ENCODE measurements at regions not wholly inside any gene's neighbourhood (a gene's known extent, or its start where the extent isn't known, plus 50 kb on each side); places are given as distances from the start of the nearest gene placed in this dataset.

DNA sequence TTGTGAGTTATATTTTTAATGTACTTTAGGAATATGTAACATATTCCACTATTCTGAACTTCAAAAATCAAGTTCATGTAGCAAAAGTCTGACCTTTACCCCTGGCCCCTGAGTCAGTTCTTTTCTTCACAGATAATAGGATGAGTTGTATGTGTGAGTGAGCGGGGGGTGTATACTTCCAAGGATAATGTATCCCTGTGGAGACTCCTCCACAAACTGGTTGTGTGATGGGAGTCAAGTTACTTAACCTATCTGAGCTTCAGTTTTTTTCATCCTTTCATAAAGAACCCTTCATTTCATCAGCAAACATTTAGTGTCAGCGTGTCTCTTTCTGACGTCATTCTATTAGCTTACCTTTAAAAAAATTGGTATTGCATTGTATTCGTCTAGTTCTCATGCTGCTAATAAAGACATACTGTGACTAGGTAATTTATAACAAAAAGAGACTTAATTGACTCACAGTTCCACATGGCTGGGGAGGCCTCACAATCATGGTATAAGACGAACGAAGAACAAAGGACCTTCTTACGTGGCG lies 288.1 kb upstream of the GPC6 start:
- no peaks in the 10 kb centered on the region for H3K9me3 Mint-ChIP-seq
- no peaks in the 10 kb centered on the region for H3K27me3 Mint-ChIP-seq
- no peaks in the 10 kb centered on the region for H3K36me3 Mint-ChIP-seq
- H3K4me1 Mint-ChIP-seq (ENCODE audit: low read depth), result no peaks in the 10 kb centered on the region
- no peak for DNase-seq
- ChIA-PET CTCF (interaction anchor here (0.9 kb wide), 1 partner anchor 11 kb away, joined by 3 read pairs; no protein-coding TSS in a partner anchor), POLR2A (no interaction called here)
- intact Hi-C loops (cut with micrococcal nuclease), result no loop called here
- H3K4me3 Mint-ChIP-seq, result no peak overlapping the region
- H3K27ac Mint-ChIP-seq, result no peak overlapping the region

DNA sequence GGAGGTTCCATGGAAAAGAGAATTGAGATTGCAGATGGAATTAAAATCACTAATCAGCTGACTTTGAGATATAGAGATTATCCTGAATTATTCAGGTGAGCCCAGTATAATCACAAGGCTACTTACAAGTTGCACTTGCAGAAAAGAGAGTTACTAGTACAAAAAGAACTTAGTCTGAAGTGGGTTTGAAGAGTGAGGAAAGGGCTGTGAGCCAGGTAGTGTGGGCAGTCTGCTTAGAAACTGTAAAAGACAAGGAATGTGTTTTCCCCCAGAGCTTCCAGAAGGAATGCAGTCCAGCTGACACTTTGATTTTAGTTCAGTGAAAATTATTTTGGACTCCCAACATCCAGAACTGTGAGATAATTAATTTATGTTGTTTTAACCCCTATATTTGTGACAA lies 285.4 kb upstream of the GPC6 start:
- intact Hi-C loops (cut with micrococcal nuclease), result no loop called here
- Mint-ChIP-seq H3K4me3 (no peak overlapping the region), H3K27ac (no peak overlapping the region), H3K36me3 (no peaks in the 10 kb centered on the region), H3K27me3 (no peaks in the 10 kb centered on the region), H3K9me3 (no peaks in the 10 kb centered on the region), H3K4me1 (ENCODE audit: low read depth) (no peaks in the 10 kb centered on the region)
- DNase-seq, result no peak
- POLR2A ChIA-PET, result no interaction called here
- CTCF ChIA-PET, result no interaction called here

DNA sequence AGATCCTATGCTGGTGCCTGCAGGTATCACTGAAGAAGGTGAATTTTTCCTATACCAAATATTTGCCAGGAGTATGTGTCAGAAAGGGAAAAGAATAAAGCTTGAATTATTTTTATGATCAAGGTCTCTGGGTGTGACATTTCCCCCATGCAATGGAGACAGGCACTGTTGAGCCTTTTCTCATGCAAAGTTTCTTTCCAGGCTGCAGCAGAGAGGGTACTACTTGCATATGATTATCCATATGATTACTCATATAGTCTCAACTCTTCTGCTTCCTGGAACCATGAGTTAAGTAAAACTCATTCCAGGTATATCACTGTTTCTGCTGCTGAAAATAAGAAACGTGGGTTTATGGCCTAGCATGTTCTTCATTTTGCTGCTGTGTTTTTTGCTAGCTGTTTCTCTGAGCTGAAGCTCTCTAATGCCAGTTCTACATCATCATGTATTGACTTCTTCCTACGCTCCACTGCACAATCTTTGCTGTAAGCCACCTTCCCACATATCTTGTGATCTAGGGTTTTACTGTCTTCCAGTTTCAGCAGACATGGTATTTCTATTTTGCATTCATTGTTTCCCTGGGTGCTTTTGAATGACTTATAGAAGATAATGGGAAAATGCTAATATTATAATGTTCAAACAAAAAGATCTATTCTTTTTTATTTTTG lies 278.7 kb upstream of the GPC6 start:
- intact Hi-C loops (cut with micrococcal nuclease), result no loop called here
- POLR2A ChIA-PET, result no interaction called here
- Mint-ChIP-seq H3K4me1 (ENCODE audit: low read depth) (no peaks in the 10 kb centered on the region), H3K9me3 (no peaks in the 10 kb centered on the region), H3K27ac (no peak overlapping the region), H3K36me3 (no peaks in the 10 kb centered on the region), H3K4me3 (no peak overlapping the region), H3K27me3 (no peaks in the 10 kb centered on the region)
- DNase-seq, result no peak
- CTCF ChIA-PET, result no interaction called here

DNA sequence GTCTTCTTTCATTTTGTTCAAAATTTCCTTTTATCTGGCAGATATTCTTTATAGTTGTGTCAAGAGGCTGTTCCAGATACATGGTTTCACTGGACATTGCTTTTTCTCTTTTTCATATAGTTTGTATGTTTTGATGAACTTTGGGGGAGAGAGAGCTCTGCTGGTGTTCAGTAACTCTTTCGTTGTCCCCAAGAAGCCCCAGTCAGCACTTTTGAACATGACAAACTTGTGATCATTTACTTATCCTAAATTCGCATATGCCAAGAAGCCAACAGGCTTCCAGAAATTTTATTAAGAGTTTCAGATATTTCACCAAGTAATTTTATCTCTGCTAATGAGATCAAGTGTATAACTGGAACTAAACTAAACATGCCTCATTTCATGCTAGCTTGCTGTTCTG lies 275.8 kb upstream of the GPC6 start:
- Mint-ChIP-seq H3K4me1 (ENCODE audit: low read depth) (no peaks in the 10 kb centered on the region), H3K4me3 (no peak overlapping the region), H3K9me3 (no peaks in the 10 kb centered on the region), H3K36me3 (no peaks in the 10 kb centered on the region), H3K27me3 (no peaks in the 10 kb centered on the region), H3K27ac (no peak overlapping the region)
- intact Hi-C loops (cut with micrococcal nuclease), result no loop called here
- DNase-seq, result no peak
- ChIA-PET POLR2A (no interaction called here), CTCF (no interaction called here)

DNA sequence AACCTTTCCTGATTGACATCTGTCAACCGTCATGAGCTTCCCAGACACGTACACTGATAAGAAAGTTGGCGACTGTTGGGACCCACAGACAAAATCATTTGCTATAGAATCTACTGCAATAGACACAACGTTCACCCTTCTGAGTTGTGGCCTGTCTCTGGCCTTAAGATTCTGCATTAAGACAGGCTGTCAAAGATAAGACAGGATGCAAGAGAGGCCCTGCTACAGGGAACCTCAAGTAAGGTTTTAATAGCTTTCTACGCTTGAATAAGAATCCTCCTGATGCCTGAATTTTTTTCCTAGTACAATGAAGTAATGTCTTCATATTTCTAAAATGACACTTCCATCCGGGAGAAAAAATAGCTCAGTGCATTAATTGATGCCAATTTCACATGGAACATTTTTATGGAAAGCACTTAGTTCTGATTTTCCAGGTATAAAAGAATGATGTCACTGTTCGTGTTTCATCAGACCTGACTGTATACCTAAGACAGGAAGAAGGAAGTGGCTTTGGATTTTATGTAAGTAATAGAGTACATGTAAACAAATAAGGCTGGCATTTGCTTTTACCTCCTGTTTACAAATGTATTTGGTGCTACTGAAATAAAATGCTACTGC lies 275.2 kb upstream of the GPC6 start:
- no peaks in the 10 kb centered on the region for H3K9me3 Mint-ChIP-seq
- intact Hi-C loops (cut with micrococcal nuclease), result no loop called here
- no peak for DNase-seq
- ChIA-PET POLR2A (no interaction called here), CTCF (no interaction called here)
- no peaks in the 10 kb centered on the region for H3K27me3 Mint-ChIP-seq
- no peak overlapping the region for H3K27ac Mint-ChIP-seq
- H3K36me3 Mint-ChIP-seq, result no peaks in the 10 kb centered on the region
- H3K4me1 Mint-ChIP-seq (ENCODE audit: low read depth), result no peaks in the 10 kb centered on the region
- H3K4me3 Mint-ChIP-seq, result no peak overlapping the region

DNA sequence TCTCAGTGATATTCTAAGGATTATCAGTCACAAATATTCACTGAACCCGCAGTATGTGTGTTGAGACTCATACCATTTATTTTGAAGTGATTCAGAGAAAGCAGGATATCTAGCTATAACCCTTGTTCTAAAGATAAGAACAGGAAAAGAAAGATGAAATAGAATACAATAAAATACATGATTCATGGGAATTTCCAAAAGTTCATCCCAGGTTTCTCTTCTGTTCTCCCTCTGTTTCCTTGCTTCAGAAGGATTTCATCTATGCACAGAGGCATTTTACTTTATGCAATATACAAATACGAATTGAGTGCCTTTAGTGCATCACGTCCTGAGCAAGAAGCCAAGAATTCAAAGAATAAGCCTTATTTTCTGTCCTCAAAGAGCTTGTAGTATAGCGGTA lies 274.4 kb upstream of the GPC6 start:
- no peak for DNase-seq
- no peaks in the 10 kb centered on the region for H3K36me3 Mint-ChIP-seq
- no peak overlapping the region for H3K4me3 Mint-ChIP-seq
- POLR2A ChIA-PET, result no interaction called here
- H3K27me3 Mint-ChIP-seq, result no peaks in the 10 kb centered on the region
- H3K4me1 Mint-ChIP-seq (ENCODE audit: low read depth), result no peaks in the 10 kb centered on the region
- H3K9me3 Mint-ChIP-seq, result no peaks in the 10 kb centered on the region
- CTCF ChIA-PET, result no interaction called here
- intact Hi-C loops (cut with micrococcal nuclease), result no loop called here
- H3K27ac Mint-ChIP-seq, result no peak overlapping the region

DNA sequence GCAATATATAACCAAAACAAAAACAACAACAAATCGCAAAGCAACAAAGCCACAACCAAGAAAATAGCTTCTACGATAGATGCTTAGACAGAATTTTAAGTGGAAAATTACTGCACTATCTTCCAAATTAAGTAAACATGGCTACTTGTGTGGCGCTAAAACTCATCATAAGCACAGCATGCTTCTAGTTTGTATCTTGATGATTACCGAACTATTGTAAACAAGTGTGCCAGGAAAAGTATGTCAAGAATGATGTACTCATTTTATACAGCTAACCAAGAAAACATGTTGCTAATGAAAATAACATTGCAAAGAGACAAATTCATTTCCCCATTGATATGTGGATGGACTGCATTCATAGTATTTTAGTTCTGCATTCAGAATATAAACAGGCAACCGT lies 271.9 kb upstream of the GPC6 start:
- no peaks in the 10 kb centered on the region for H3K4me1 Mint-ChIP-seq (ENCODE audit: low read depth)
- H3K27ac Mint-ChIP-seq, result no peak overlapping the region
- intact Hi-C loops (cut with micrococcal nuclease), result no loop called here
- H3K36me3 Mint-ChIP-seq, result no peaks in the 10 kb centered on the region
- CTCF ChIA-PET, result no interaction called here
- H3K27me3 Mint-ChIP-seq, result no peaks in the 10 kb centered on the region
- H3K9me3 Mint-ChIP-seq, result peaks cover 2% of the 10 kb centered on the region
- no peak overlapping the region for H3K4me3 Mint-ChIP-seq
- DNase-seq, result no peak
- POLR2A ChIA-PET, result no interaction called here

DNA sequence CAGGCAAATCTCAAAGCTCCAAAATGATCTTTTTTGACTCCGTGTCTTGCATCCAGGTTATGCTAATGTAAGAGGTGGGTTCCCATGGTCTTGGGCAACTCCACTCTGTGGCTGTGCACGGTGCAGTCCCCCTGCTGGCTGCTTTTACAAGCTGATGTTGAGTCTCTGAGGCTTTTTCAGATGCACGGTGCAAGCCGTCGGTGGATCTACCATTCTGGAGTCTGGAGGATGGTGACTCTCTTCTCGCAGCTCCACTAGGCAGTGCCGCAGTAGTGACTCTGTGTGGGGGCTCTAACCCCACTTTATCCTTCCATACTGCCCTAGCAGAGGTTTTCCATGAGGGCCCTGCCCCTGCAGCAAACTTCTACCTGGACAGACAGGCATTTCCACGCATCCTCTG lies 266.8 kb upstream of the GPC6 start:
- intact Hi-C loops (cut with micrococcal nuclease), result no loop called here
- no peaks in the 10 kb centered on the region for H3K27me3 Mint-ChIP-seq
- POLR2A ChIA-PET, result no interaction called here

DNA sequence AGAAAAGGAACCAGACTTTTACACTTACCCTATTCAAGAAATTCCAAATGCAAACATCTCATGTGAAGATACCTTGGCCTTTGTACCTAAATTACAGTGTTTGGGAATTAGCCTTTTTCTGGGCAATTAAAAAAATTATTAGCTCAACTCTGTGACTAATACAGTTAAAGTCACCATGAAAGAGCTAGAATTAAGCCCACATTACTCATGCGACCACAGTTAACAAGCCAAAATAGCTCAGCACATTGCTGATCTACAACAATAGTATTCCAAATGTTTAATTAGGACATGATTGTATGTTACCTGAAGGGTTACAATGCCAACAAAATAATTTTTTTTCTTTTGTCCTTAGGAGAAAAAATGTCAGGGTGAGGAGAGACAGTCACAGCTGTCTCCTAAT lies 263.6 kb upstream of the GPC6 start:
- intact Hi-C loops (cut with micrococcal nuclease), result no loop called here
- ChIA-PET POLR2A (no interaction called here), CTCF (no interaction called here)
- Mint-ChIP-seq H3K4me3 (no peak overlapping the region), H3K27me3 (no peaks in the 10 kb centered on the region), H3K36me3 (no peaks in the 10 kb centered on the region), H3K9me3 (peaks cover 6% of the 10 kb centered on the region), H3K27ac (no peak overlapping the region), H3K4me1 (ENCODE audit: low read depth) (no peaks in the 10 kb centered on the region)
- no peak for DNase-seq

More for the DNA sequence above, 266.8 kb upstream of the GPC6 start:
- H3K9me3 Mint-ChIP-seq, result peaks cover 6% of the 10 kb centered on the region
- no peaks in the 10 kb centered on the region for H3K36me3 Mint-ChIP-seq
- CTCF ChIA-PET, result no interaction called here
- no peak for DNase-seq
- H3K4me3 Mint-ChIP-seq, result no peak overlapping the region
- H3K4me1 Mint-ChIP-seq (ENCODE audit: low read depth), result no peaks in the 10 kb centered on the region
- H3K27ac Mint-ChIP-seq, result no peak overlapping the region

DNA sequence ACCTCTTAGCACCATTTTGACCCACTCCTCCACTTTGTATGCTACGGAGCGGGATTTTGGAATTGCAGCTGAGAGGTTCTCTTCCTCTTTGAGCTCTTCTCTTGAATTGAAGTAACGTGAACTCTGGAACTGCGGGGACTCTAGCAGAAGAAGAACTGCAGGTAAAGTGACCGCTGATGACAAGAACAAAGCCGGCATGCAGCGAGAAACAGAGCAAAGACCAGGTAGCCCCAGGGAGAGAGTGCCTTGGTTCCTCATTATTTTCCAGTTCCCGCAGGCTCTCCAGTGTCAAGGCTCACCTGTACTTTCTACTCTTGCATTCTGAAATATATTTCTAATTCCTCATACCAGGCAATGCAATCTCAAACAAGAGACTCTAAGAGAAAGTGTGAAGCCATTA lies 260.3 kb upstream of the GPC6 start:
- DNase-seq, result no peak
- no peaks in the 10 kb centered on the region for H3K27me3 Mint-ChIP-seq
- intact Hi-C loops (cut with micrococcal nuclease), result no loop called here
- POLR2A ChIA-PET, result no interaction called here
- no peaks in the 10 kb centered on the region for H3K4me1 Mint-ChIP-seq (ENCODE audit: low read depth)
- CTCF ChIA-PET, result no interaction called here
- no peaks in the 10 kb centered on the region for H3K36me3 Mint-ChIP-seq
- peaks cover 3% of the 10 kb centered on the region for H3K9me3 Mint-ChIP-seq
- no peak overlapping the region for H3K4me3 Mint-ChIP-seq
- H3K27ac Mint-ChIP-seq, result no peak overlapping the region

DNA sequence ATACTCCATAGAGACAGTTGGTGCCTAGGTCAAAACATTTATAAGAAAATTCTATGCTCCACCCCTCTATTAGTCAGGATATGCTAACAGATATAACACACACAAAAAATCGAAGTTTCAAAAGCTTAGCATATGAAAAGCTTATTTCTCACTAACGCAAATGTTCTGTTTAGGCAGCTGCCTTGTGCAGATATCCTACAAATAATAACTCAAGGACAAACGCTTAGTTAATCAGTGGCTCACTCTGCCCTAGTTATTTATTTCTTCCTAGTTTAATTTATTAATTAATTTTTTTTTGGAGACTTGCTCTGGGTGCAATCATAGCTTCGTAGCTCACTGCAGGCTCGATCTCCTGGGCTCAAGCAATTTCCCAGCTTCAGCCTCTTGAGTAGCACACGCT lies 259.7 kb upstream of the GPC6 start:
- Mint-ChIP-seq H3K27me3 (no peaks in the 10 kb centered on the region), H3K4me3 (no peak overlapping the region), H3K27ac (no peak overlapping the region), H3K9me3 (no peaks in the 10 kb centered on the region), H3K4me1 (ENCODE audit: low read depth) (no peaks in the 10 kb centered on the region), H3K36me3 (no peaks in the 10 kb centered on the region)
- ChIA-PET POLR2A (no interaction called here), CTCF (no interaction called here)
- DNase-seq, result no peak
- intact Hi-C loops (cut with micrococcal nuclease), result no loop called here

DNA sequence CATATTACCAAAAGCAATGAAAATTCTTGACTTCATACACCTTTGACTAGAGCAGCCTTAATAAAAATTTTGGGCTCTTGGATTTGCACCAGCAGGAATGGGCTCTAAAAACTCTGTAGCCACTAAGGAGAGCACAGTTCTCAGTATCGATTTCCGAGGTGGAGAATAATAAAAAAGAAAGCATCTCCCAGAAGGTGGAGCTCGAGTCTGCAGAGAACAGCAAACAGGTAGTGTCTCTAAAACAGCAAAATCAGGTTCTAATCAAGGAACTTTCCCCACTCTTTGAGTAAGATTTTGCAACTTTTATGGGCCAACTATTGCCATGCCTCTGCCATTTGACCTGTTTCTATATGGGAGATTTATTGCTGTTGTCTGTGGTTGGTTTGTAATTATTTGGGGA lies 258.7 kb upstream of the GPC6 start:
- intact Hi-C loops (cut with micrococcal nuclease), result no loop called here

DNA sequence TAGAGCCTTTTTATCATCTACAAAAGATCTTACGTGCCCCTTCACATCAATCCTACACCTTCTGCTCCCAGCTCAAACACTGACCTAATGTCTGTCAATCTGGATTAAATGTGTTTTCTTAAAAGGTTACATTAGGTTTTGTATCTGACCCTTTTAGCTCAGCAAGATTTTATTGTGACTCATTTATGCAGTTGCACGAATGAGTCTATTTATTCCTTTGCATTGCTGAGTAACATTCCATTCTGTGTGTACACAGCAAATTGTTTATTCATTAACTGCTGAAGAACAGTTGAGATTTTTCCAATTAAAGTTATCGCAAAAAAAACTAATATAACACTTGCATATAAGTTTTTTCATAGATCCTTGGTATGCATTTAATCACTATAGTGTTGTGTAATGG lies 253.9 kb upstream of the GPC6 start:
- intact Hi-C loops (cut with micrococcal nuclease), result no loop called here
- ChIA-PET POLR2A (no interaction called here), CTCF (no interaction called here)
- Mint-ChIP-seq H3K9me3 (no peaks in the 10 kb centered on the region), H3K4me1 (ENCODE audit: low read depth) (no peaks in the 10 kb centered on the region), H3K27ac (no peak overlapping the region), H3K4me3 (no peak overlapping the region), H3K36me3 (no peaks in the 10 kb centered on the region), H3K27me3 (no peaks in the 10 kb centered on the region)
- no peak for DNase-seq

More for the DNA sequence above, 258.7 kb upstream of the GPC6 start:
- H3K27me3 Mint-ChIP-seq, result no peaks in the 10 kb centered on the region
- H3K4me1 Mint-ChIP-seq (ENCODE audit: low read depth), result no peaks in the 10 kb centered on the region
- H3K9me3 Mint-ChIP-seq, result no peaks in the 10 kb centered on the region
- DNase-seq, result no peak
- H3K36me3 Mint-ChIP-seq, result no peaks in the 10 kb centered on the region
- no peak overlapping the region for H3K4me3 Mint-ChIP-seq
- no peak overlapping the region for H3K27ac Mint-ChIP-seq
- ChIA-PET CTCF (no interaction called here), POLR2A (no interaction called here)

Data from activated CD4-positive, alpha-beta memory T cell treated with anti-CD3 and anti-CD28 coated beads for 36 hours (primary cell).